ENCODE measurements at regions not wholly inside any gene's neighbourhood (a gene's known extent, or its start where the extent isn't known, plus 50 kb on each side); places are given as distances from the start of the nearest gene placed in this dataset.
A peak's percentile ranks its signal among the peaks of the same experiment; 100 is the strongest.

- Mint-ChIP-seq H3K4me3 (no peak overlapping the region), H3K36me3 (no peaks in the 10 kb centered on the region), H3K9me3 (no peaks in the 10 kb centered on the region), H3K27me3 (peaks cover 7% of the 10 kb centered on the region), H3K4me1 (ENCODE audit: unreplicated experiment) (peaks cover 16% of the 10 kb centered on the region), H3K27ac (no peak overlapping the region)
- TF ChIP-seq CTCF (conservative IDR thresholded peaks at IDR 0.05) = peak; percentile 65
- no peak for DNase-seq (ENCODE audit: extremely low spot score, unreplicated experiment)
These were observed 61.9 kb upstream of the C3orf80 start for GRCh38 chr3:160163229-160163878.

- no peak for TF ChIP-seq CTCF (conservative IDR thresholded peaks at IDR 0.05)
- peaks cover 4% of the 10 kb centered on the region for H3K27me3 Mint-ChIP-seq
- no peaks in the 10 kb centered on the region for H3K36me3 Mint-ChIP-seq
- no peak overlapping the region for H3K27ac Mint-ChIP-seq
- no peak overlapping the region for H3K4me3 Mint-ChIP-seq
- DNase-seq (ENCODE audit: extremely low spot score, unreplicated experiment) = no peak
- no peaks in the 10 kb centered on the region for H3K9me3 Mint-ChIP-seq
- peaks cover 3% of the 10 kb centered on the region for H3K4me1 Mint-ChIP-seq (ENCODE audit: unreplicated experiment)
These were observed 57.0 kb upstream of the C3orf80 start for GRCh38 chr3:160168246-160168645.

GRCh38 chr3:160169139-160169976 lies 55.9 kb upstream of the C3orf80 start:
- H3K4me1 Mint-ChIP-seq (ENCODE audit: unreplicated experiment) = peaks cover 3% of the 10 kb centered on the region
- no peaks in the 10 kb centered on the region for H3K36me3 Mint-ChIP-seq
- H3K9me3 Mint-ChIP-seq = no peaks in the 10 kb centered on the region
- no peak for DNase-seq (ENCODE audit: extremely low spot score, unreplicated experiment)
- H3K4me3 Mint-ChIP-seq = no peak overlapping the region
- TF ChIP-seq CTCF (conservative IDR thresholded peaks at IDR 0.05) = no peak
- H3K27me3 Mint-ChIP-seq = peaks cover 4% of the 10 kb centered on the region
- H3K27ac Mint-ChIP-seq = no peak overlapping the region

- Mint-ChIP-seq H3K27me3 (peaks cover 4% of the 10 kb centered on the region), H3K27ac (no peak overlapping the region), H3K4me1 (ENCODE audit: unreplicated experiment) (no peaks in the 10 kb centered on the region), H3K36me3 (no peaks in the 10 kb centered on the region), H3K9me3 (no peaks in the 10 kb centered on the region), H3K4me3 (no peak overlapping the region)
- no peak for DNase-seq (ENCODE audit: extremely low spot score, unreplicated experiment)
- no peak for TF ChIP-seq CTCF (conservative IDR thresholded peaks at IDR 0.05)
These were observed 54.5 kb upstream of the C3orf80 start for GRCh38 chr3:160170409-160171370.

GRCh38 chr3:160171813-160172212 lies 53.4 kb upstream of the C3orf80 start:
- no peak for DNase-seq (ENCODE audit: extremely low spot score, unreplicated experiment)
- H3K27me3 Mint-ChIP-seq = peaks cover 4% of the 10 kb centered on the region
- H3K27ac Mint-ChIP-seq = no peak overlapping the region
- no peaks in the 10 kb centered on the region for H3K4me1 Mint-ChIP-seq (ENCODE audit: unreplicated experiment)
- H3K36me3 Mint-ChIP-seq = no peaks in the 10 kb centered on the region
- TF ChIP-seq CTCF (conservative IDR thresholded peaks at IDR 0.05) = no peak
- no peak overlapping the region for H3K4me3 Mint-ChIP-seq
- H3K9me3 Mint-ChIP-seq = no peaks in the 10 kb centered on the region
